ENCODE measurements at regions not wholly inside any gene's neighbourhood (a gene's known extent, or its start where the extent isn't known, plus 50 kb on each side); places are given as distances from the start of the nearest gene placed in this dataset.
A peak's percentile ranks its signal among the peaks of the same experiment; 100 is the strongest.

DNA sequence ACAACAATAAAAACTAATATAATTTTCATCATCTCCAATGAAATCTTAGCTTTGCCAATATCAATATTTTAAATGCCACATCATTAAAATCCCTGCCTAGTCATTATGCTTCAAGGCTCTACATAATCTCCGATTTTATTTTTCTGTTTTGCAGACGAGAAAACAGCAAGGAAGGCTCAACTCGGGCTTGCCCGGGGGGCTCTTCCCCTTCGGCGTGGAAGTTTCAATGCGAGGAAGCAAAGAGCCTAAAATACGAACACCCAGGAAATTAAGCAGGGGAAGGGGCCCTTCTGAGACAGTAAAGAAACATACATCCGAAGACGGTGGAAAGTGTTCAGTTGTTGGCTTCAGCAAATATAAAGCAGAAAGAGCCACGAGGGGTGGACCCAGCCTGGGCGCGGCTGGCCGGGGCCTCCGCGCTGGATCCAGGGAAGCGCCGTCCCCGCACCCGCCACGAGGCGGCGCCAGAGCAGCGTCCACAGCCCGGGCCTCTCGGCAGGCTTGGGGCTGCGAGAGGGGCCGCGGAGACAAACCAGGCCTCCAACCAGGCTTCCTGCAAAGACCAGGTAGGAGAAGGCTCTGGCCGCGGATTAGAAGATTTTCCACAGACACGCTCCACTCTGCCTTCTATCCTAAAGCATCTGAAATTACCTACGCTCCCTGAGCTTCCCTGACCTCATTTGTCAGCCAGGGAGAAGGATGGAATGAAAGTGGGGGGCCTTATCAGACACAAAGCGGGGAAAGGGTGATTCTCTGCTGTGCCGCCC, 77.2 kb downstream of the SERPINA3 start (continued):
- TF ChIP-seq, protein P1, sequence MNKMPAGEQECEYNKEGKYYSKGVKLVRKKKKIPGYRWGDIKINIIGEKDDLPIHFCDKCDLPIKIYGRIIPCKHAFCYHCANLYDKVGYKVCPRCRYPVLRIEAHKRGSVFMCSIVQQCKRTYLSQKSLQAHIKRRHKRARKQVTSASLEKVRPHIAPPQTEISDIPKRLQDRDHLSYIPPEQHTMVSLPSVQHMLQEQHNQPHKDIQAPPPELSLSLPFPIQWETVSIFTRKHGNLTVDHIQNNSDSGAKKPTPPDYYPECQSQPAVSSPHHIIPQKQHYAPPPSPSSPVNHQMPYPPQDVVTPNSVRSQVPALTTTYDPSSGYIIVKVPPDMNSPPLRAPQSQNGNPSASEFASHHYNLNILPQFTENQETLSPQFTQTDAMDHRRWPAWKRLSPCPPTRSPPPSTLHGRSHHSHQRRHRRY (tag by site-specific recombination; IDR thresholded peaks at IDR 0.05): no peak
- TF ChIP-seq ZSCAN30 (tag by site-specific recombination; IDR thresholded peaks at IDR 0.05): peak; percentile 73
- 0 out of 2 replicates have a peak, but pooled peaks have one; percentile 30 for TF ChIP-seq GLIS2 (tag by site-specific recombination; IDR thresholded peaks at IDR 0.05)
- TF ChIP-seq ZBTB20 (tag by site-specific recombination; IDR thresholded peaks at IDR 0.05): no peak
- TF ChIP-seq, protein P2, sequence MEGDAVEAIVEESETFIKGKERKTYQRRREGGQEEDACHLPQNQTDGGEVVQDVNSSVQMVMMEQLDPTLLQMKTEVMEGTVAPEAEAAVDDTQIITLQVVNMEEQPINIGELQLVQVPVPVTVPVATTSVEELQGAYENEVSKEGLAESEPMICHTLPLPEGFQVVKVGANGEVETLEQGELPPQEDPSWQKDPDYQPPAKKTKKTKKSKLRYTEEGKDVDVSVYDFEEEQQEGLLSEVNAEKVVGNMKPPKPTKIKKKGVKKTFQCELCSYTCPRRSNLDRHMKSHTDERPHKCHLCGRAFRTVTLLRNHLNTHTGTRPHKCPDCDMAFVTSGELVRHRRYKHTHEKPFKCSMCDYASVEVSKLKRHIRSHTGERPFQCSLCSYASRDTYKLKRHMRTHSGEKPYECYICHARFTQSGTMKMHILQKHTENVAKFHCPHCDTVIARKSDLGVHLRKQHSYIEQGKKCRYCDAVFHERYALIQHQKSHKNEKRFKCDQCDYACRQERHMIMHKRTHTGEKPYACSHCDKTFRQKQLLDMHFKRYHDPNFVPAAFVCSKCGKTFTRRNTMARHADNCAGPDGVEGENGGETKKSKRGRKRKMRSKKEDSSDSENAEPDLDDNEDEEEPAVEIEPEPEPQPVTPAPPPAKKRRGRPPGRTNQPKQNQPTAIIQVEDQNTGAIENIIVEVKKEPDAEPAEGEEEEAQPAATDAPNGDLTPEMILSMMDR (tag by site-specific recombination; IDR thresholded peaks at IDR 0.05): peak; percentile 89
- no peak for TF ChIP-seq ZFP41 (tag by site-specific recombination; IDR thresholded peaks at IDR 0.05; ENCODE audit: borderline replicate concordance)
- 0 out of 2 replicates have a peak, but pooled peaks have one; percentile 25 for TF ChIP-seq GLIS1 (tag by site-specific recombination; IDR thresholded peaks at IDR 0.05)
- TF ChIP-seq, protein P3, sequence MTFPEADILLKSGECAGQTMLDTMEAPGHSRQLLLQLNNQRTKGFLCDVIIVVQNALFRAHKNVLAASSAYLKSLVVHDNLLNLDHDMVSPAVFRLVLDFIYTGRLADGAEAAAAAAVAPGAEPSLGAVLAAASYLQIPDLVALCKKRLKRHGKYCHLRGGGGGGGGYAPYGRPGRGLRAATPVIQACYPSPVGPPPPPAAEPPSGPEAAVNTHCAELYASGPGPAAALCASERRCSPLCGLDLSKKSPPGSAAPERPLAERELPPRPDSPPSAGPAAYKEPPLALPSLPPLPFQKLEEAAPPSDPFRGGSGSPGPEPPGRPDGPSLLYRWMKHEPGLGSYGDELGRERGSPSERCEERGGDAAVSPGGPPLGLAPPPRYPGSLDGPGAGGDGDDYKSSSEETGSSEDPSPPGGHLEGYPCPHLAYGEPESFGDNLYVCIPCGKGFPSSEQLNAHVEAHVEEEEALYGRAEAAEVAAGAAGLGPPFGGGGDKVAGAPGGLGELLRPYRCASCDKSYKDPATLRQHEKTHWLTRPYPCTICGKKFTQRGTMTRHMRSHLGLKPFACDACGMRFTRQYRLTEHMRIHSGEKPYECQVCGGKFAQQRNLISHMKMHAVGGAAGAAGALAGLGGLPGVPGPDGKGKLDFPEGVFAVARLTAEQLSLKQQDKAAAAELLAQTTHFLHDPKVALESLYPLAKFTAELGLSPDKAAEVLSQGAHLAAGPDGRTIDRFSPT (tag by site-specific recombination; IDR thresholded peaks at IDR 0.05): no peak
- no peak for TF ChIP-seq KLF9 (tag by site-specific recombination; IDR thresholded peaks at IDR 0.05; ENCODE audit: low read depth)
- no peak for TF ChIP-seq ZNF140 (tag by site-specific recombination; IDR thresholded peaks at IDR 0.05)
- no peak for TF ChIP-seq ZNF670 (tag by site-specific recombination; IDR thresholded peaks at IDR 0.05; ENCODE audit: low read depth)
- TF ChIP-seq, protein P4, sequence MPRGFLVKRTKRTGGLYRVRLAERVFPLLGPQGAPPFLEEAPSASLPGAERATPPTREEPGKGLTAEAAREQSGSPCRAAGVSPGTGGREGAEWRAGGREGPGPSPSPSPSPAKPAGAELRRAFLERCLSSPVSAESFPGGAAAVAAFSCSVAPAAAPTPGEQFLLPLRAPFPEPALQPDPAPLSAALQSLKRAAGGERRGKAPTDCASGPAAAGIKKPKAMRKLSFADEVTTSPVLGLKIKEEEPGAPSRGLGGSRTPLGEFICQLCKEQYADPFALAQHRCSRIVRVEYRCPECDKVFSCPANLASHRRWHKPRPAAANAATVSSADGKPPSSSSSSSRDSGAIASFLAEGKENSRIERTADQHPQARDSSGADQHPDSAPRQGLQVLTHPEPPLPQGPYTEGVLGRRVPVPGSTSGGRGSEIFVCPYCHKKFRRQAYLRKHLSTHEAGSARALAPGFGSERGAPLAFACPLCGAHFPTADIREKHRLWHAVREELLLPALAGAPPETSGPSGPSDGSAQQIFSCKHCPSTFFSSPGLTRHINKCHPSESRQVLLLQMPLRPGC (tag by site-specific recombination; IDR thresholded peaks at IDR 0.05): no peak
- TF ChIP-seq ZNF214 (tag by site-specific recombination; IDR thresholded peaks at IDR 0.05; ENCODE audit: borderline replicate concordance): no peak
- TF ChIP-seq, protein P5, sequence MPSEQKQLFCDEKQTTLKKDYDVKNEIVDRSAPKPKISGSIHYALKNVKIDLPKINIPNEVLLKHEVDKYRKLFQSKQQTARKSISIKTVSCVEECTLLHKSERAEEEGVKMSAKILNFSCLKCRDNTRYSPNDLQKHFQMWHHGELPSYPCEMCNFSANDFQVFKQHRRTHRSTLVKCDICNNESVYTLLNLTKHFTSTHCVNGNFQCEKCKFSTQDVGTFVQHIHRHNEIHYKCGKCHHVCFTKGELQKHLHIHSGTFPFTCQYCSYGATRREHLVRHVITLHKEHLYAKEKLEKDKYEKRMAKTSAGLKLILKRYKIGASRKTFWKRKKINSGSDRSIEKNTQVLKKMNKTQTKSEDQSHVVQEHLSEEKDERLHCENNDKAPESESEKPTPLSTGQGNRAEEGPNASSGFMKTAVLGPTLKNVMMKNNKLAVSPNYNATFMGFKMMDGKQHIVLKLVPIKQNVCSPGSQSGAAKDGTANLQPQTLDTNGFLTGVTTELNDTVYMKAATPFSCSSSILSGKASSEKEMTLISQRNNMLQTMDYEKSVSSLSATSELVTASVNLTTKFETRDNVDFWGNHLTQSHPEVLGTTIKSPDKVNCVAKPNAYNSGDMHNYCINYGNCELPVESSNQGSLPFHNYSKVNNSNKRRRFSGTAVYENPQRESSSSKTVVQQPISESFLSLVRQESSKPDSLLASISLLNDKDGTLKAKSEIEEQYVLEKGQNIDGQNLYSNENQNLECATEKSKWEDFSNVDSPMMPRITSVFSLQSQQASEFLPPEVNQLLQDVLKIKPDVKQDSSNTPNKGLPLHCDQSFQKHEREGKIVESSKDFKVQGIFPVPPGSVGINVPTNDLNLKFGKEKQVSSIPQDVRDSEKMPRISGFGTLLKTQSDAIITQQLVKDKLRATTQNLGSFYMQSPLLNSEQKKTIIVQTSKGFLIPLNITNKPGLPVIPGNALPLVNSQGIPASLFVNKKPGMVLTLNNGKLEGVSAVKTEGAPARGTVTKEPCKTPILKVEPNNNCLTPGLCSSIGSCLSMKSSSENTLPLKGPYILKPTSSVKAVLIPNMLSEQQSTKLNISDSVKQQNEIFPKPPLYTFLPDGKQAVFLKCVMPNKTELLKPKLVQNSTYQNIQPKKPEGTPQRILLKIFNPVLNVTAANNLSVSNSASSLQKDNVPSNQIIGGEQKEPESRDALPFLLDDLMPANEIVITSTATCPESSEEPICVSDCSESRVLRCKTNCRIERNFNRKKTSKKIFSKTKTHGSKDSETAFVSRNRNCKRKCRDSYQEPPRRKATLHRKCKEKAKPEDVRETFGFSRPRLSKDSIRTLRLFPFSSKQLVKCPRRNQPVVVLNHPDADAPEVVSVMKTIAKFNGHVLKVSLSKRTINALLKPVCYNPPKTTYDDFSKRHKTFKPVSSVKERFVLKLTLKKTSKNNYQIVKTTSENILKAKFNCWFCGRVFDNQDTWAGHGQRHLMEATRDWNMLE (tag by site-specific recombination; conservative IDR thresholded peaks at IDR 0.05; ENCODE audit: low read depth): no peak
- TF ChIP-seq KLF10 (tag by site-specific recombination; IDR thresholded peaks at IDR 0.05): no peak
- TF ChIP-seq, protein P6, sequence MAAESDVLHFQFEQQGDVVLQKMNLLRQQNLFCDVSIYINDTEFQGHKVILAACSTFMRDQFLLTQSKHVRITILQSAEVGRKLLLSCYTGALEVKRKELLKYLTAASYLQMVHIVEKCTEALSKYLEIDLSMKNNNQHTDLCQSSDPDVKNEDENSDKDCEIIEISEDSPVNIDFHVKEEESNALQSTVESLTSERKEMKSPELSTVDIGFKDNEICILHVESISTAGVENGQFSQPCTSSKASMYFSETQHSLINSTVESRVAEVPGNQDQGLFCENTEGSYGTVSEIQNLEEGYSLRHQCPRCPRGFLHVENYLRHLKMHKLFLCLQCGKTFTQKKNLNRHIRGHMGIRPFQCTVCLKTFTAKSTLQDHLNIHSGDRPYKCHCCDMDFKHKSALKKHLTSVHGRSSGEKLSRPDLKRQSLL (tag by site-specific recombination; IDR thresholded peaks at IDR 0.05): no peak
- TF ChIP-seq KLF1 (tag by site-specific recombination; IDR thresholded peaks at IDR 0.05): no peak
- peak; percentile 29; the same call in 1 of the 2 replicates for TF ChIP-seq ZNF561 (tag by site-specific recombination; IDR thresholded peaks at IDR 0.05; ENCODE audit: borderline replicate concordance)
- TF ChIP-seq ZNF558 (tag by site-specific recombination; IDR thresholded peaks at IDR 0.05): no peak
- TF ChIP-seq, protein P7, sequence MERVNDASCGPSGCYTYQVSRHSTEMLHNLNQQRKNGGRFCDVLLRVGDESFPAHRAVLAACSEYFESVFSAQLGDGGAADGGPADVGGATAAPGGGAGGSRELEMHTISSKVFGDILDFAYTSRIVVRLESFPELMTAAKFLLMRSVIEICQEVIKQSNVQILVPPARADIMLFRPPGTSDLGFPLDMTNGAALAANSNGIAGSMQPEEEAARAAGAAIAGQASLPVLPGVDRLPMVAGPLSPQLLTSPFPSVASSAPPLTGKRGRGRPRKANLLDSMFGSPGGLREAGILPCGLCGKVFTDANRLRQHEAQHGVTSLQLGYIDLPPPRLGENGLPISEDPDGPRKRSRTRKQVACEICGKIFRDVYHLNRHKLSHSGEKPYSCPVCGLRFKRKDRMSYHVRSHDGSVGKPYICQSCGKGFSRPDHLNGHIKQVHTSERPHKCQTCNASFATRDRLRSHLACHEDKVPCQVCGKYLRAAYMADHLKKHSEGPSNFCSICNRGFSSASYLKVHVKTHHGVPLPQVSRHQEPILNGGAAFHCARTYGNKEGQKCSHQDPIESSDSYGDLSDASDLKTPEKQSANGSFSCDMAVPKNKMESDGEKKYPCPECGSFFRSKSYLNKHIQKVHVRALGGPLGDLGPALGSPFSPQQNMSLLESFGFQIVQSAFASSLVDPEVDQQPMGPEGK (tag by site-specific recombination; IDR thresholded peaks at IDR 0.05): peak; percentile 50
- peak; percentile 75 for TF ChIP-seq ZNF654 (tag by site-specific recombination; IDR thresholded peaks at IDR 0.05; ENCODE audit: low read depth)
- TF ChIP-seq ZNF48 (tag by site-specific recombination; IDR thresholded peaks at IDR 0.05): no peak
- TF ChIP-seq ZFP69B (tag by site-specific recombination; IDR thresholded peaks at IDR 0.05): peak; percentile 85
- no peak for TF ChIP-seq ZNF2 (tag by site-specific recombination; IDR thresholded peaks at IDR 0.05)

Data from HEK293 (cell line).